HG03064 (cell line): ENCODE measurements at regions not wholly inside any gene's neighbourhood (a gene's known extent, or its start where the extent isn't known, plus 50 kb on each side); places are given as distances from the start of the nearest gene placed in this dataset.
"Not testable (repeated sequence)": the region's sequence is repeated elsewhere in the genome, so short reads cannot be mapped to it uniquely, and the experiment has no call there.

Experiments
- ATAC-seq: cut with Tn5 transposase; IDR thresholded peaks from one replicate; pipeline ENCODE4 v1.9.1; 2021; ENCODE audit warnings: low read depth; ENCODE audit not compliant: unreplicated experiment

GRCh38 chr4:137405833-137406232, 126.5 kb downstream of the PCDH18 start:
- not testable (repeated sequence) for ATAC-seq

- no peak for ATAC-seq
Measured at GRCh38 chr4:137394018-137394417, 138.3 kb downstream of the PCDH18 start.

- no peak for ATAC-seq
Measured at GRCh38 chr4:137393044-137393443, 139.2 kb downstream of the PCDH18 start.

- ATAC-seq = no peak
Measured at GRCh38 chr4:137390707-137391106, 141.6 kb downstream of the PCDH18 start.

- no peak for ATAC-seq
Measured at GRCh38 chr4:137389911-137390520, 142.3 kb downstream of the PCDH18 start.

- no peak for ATAC-seq
Measured at GRCh38 chr4:137387924-137388323, 144.4 kb downstream of the PCDH18 start.

- ATAC-seq = no peak
Measured at GRCh38 chr4:137384476-137384875, 147.8 kb downstream of the PCDH18 start.

- ATAC-seq = no peak
Measured at GRCh38 chr4:137378821-137379220, 153.5 kb downstream of the PCDH18 start.

GRCh38 chr4:137378393-137378792, 153.9 kb downstream of the PCDH18 start:
- ATAC-seq = no peak

GRCh38 chr4:137376312-137376711, 156.0 kb downstream of the PCDH18 start:
- no peak for ATAC-seq

- no peak for ATAC-seq
Measured at GRCh38 chr4:137375111-137375850, 157.0 kb downstream of the PCDH18 start.

GRCh38 chr4:137370679-137371078, 161.6 kb downstream of the PCDH18 start:
- ATAC-seq = no peak

- ATAC-seq = no peak
Measured at GRCh38 chr4:137370206-137370633, 162.1 kb downstream of the PCDH18 start.

- no peak for ATAC-seq
Measured at GRCh38 chr4:137367620-137368019, 164.7 kb downstream of the PCDH18 start.

- no peak for ATAC-seq
Measured at GRCh38 chr4:137363496-137363895, 168.8 kb downstream of the PCDH18 start.

- ATAC-seq = no peak
Measured at GRCh38 chr4:137361756-137362470, 170.4 kb downstream of the PCDH18 start.

GRCh38 chr4:137360761-137361160, 171.5 kb downstream of the PCDH18 start:
- no peak for ATAC-seq

GRCh38 chr4:137359691-137360315, 172.5 kb downstream of the PCDH18 start:
- ATAC-seq = no peak

GRCh38 chr4:137354562-137354961, 177.7 kb downstream of the PCDH18 start:
- ATAC-seq = not testable (repeated sequence)

- no peak for ATAC-seq
Measured at GRCh38 chr4:137347371-137347770, 184.9 kb downstream of the PCDH18 start.

GRCh38 chr4:137345597-137345996, 186.7 kb downstream of the PCDH18 start:
- no peak for ATAC-seq
